ENCODE measurements at regions not wholly inside any gene's neighbourhood (a gene's known extent, or its start where the extent isn't known, plus 50 kb on each side); places are given as distances from the start of the nearest gene placed in this dataset.

- no TSS peak for BruUV-seq (replicated peaks)
Observed at GRCh38 chr3:148591525-148591924, 106.2 kb upstream of the AGTR1 start.

More at GRCh38 chr3:148591525-148591924, 106.2 kb upstream of the AGTR1 start:
- no peaks in the 10 kb centered on the region for H3K4me1 ChIP-seq (ENCODE audit: control insufficient read depth, insufficient read depth, low read length)
- no peak overlapping the region for H2BK20ac ChIP-seq (ENCODE audit: low read depth, low read length)
- POLR2A ChIA-PET (ENCODE audit: unreplicated experiment): no interaction called here
- H3K79me1 ChIP-seq (ENCODE audit: low read depth in 1 of 2, low read length in 2 of 2): no peaks in the 10 kb centered on the region
- H3K27ac ChIP-seq (ENCODE audit: insufficient read depth, low read length): no peak overlapping the region
- H2AK9ac ChIP-seq (replicated peaks; ENCODE audit: low read depth, low read length, poor library complexity): no peak overlapping the region
- H3K9me1 ChIP-seq (ENCODE audit: insufficient read depth, low read length): no peaks in the 10 kb centered on the region
- no peak overlapping the region for H4K5ac ChIP-seq (ENCODE audit: low read depth, low read length)
- ATAC-seq (ENCODE audit: low read depth) (no peak), DNase-seq (no peak)
- H2BK15ac ChIP-seq (ENCODE audit: low read depth, low read length): no peak overlapping the region
- no peak overlapping the region for H4K8ac ChIP-seq (ENCODE audit: low read depth in 2 of 2, low read length in 2 of 2)
- no peak overlapping the region for H3K4me2 ChIP-seq (ENCODE audit: low read depth, low read length)
- H4K91ac ChIP-seq (ENCODE audit: insufficient read depth, low read depth, low read length): no peak overlapping the region
- in situ Hi-C loops (cut with MboI; ENCODE audit: low sequenced_read_pairs): no loop called here
- dilution Hi-C loops (cut with HindIII; ENCODE audit: low sequenced_read_pairs, unreplicated experiment): no loop called here
- no peak overlapping the region for H3K18ac ChIP-seq (ENCODE audit: low read depth, low read length)
- H3K9ac ChIP-seq (ENCODE audit: low read depth, low read length): no peak overlapping the region
- H3K4ac ChIP-seq (ENCODE audit: low read depth, low read length): no peak overlapping the region
- no peaks in the 10 kb centered on the region for H3K9me3 ChIP-seq (ENCODE audit: control insufficient read depth, insufficient read depth, low read length)
- no peaks in the 10 kb centered on the region for H4K20me1 ChIP-seq (ENCODE audit: insufficient read depth, low read length)
- WGBS, 2 experiments (ENCODE audit: extremely low coverage in 2 of 2, insufficient read length in 1 of 2): no CpG with 5 or more reads among the region's 3 CpGs
- no peaks in the 10 kb centered on the region for H3K36me3 ChIP-seq (ENCODE audit: control insufficient read depth, insufficient read depth, low read length)
- H2AK5ac ChIP-seq (ENCODE audit: low read depth, low read length): no peak overlapping the region
- H2AFZ ChIP-seq (replicated peaks; ENCODE audit: low read length, poor library complexity): no peak overlapping the region
- H2BK120ac ChIP-seq (ENCODE audit: low read depth, low read length): no peak overlapping the region
- TF ChIP-seq MAZ (IDR thresholded peaks at IDR 0.05; ENCODE audit: borderline replicate concordance, low read depth, low read length): no peak
- no peak for TF ChIP-seq RFX5 (IDR thresholded peaks at IDR 0.05; ENCODE audit: low read depth, low read length)
- TF ChIP-seq NFE2L2 (IDR thresholded peaks at IDR 0.05; ENCODE audit: low read depth, low read length): no peak
- no peak overlapping the region for H3K56ac ChIP-seq (ENCODE audit: extremely low read depth, insufficient read depth, low read length)
- no peak overlapping the region for H3K23ac ChIP-seq (ENCODE audit: low read depth, low read length)
- no peak overlapping the region for H3K14ac ChIP-seq (replicated peaks; ENCODE audit: low read depth, low read length)
- CTCF ChIA-PET: interaction anchor here (0.6 to 1.0 kb wide), 2 partner anchors 11 to 350 kb away, joined by 3 to 5 read pairs; no protein-coding TSS in a partner anchor
- no peaks in the 10 kb centered on the region for H3K27me3 ChIP-seq (ENCODE audit: control insufficient read depth, insufficient read depth, low read length)
- intact Hi-C loops (cut with micrococcal nuclease): no loop called here
- no peak overlapping the region for H3K4me3 ChIP-seq (ENCODE audit: insufficient read depth, low read depth, low read length)
- H2BK5ac ChIP-seq (ENCODE audit: low read depth, low read length, poor library complexity, severe bottlenecking): no peak overlapping the region

Data from IMR-90 (cell line).